ENCODE measurements at regions not wholly inside any gene's neighbourhood (a gene's known extent, or its start where the extent isn't known, plus 50 kb on each side); places are given as distances from the start of the nearest gene placed in this dataset.
"Not testable (repeated sequence)": the region's sequence is repeated elsewhere in the genome, so short reads cannot be mapped to it uniquely, and the experiment has no call there.

- TF ChIP-seq NCOA1 (IDR thresholded peaks at IDR 0.05; ENCODE audit: low read depth); ZNF121 (CRISPR knock-in tag; conservative IDR thresholded peaks at IDR 0.05); CC2D1A (IDR thresholded peaks at IDR 0.05); CTCF (IDR thresholded peaks at IDR 0.05 in 2 of 3, conservative IDR thresholded peaks at IDR 0.05 in 1 of 3; ENCODE audit: insufficient read depth in 2 of 3, low read depth in 1 of 3, low read length in 3 of 3); HDAC2 (IDR thresholded peaks at IDR 0.05); ZNF431 (CRISPR knock-in tag; IDR thresholded peaks at IDR 0.05); SMAD1 (IDR thresholded peaks at IDR 0.05; ENCODE audit: low read depth, low read length, partially characterized antibody); KDM4B (IDR thresholded peaks at IDR 0.05; ENCODE audit: borderline replicate concordance in 2 of 2, low read depth in 1 of 2); ZNF512 (tag; IDR thresholded peaks at IDR 0.05); HLTF (IDR thresholded peaks at IDR 0.05); RAD51 (IDR thresholded peaks at IDR 0.05; ENCODE audit: borderline replicate concordance, low read depth): not testable (repeated sequence)
These were observed 55.4 kb upstream of the THOC3 start for GRCh38 chr5:176023535-176023934.
